ENCODE measurements at regions not wholly inside any gene's neighbourhood (a gene's known extent, or its start where the extent isn't known, plus 50 kb on each side); places are given as distances from the start of the nearest gene placed in this dataset.
A peak's percentile ranks its signal among the peaks of the same experiment; 100 is the strongest.

DNA sequence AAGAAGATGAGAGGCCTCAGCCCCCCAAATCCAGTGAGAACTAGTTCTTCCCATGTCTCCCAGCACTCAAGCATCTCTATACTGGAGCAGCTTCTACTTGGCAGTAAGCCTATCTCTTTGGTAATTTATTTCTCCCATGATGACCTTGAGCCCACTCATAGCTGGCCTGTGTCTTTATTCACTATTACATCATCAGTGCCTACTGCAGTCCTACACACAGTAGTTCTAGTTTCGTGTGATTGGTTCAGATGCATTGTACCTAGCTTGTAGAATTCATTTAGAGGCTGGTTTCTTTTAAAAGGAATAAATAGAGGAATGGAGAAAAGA lies 255.6 kb upstream of the ZFP64 start:
- TF ChIP-seq MXI1 (IDR thresholded peaks at IDR 0.05; ENCODE audit: borderline replicate concordance, low read depth, low read length) (0 out of 2 replicates have a peak, but pooled peaks have one; percentile 1), CEBPB (IDR thresholded peaks at IDR 0.05; ENCODE audit: low read depth, low read length) (0 out of 2 replicates have a peak, but pooled peaks have one; percentile 37), MAFK (IDR thresholded peaks at IDR 0.05; ENCODE audit: low read depth, low read length) (no peak)
- TF ChIP-seq, protein P1, sequence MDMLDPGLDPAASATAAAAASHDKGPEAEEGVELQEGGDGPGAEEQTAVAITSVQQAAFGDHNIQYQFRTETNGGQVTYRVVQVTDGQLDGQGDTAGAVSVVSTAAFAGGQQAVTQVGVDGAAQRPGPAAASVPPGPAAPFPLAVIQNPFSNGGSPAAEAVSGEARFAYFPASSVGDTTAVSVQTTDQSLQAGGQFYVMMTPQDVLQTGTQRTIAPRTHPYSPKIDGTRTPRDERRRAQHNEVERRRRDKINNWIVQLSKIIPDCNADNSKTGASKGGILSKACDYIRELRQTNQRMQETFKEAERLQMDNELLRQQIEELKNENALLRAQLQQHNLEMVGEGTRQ (IDR thresholded peaks at IDR 0.05; ENCODE audit: low read depth, low read length), result no peak
- no peak overlapping the region for H3K27ac ChIP-seq (ENCODE audit: insufficient read depth, low read length)
- no peak overlapping the region for H3K56ac ChIP-seq (ENCODE audit: extremely low read depth, insufficient read depth, low read length)
- H2BK20ac ChIP-seq (ENCODE audit: low read depth, low read length), result no peak overlapping the region
- no peaks in the 10 kb centered on the region for H3K36me3 ChIP-seq (ENCODE audit: control insufficient read depth, insufficient read depth, low read length)
- H3K9me1 ChIP-seq (ENCODE audit: insufficient read depth, low read length), result no peaks in the 10 kb centered on the region
- dilution Hi-C loops (cut with HindIII; ENCODE audit: low sequenced_read_pairs, unreplicated experiment), result no loop called here
- no peaks in the 10 kb centered on the region for H3K79me1 ChIP-seq (ENCODE audit: low read depth in 1 of 2, low read length in 2 of 2)
- H2AK5ac ChIP-seq (ENCODE audit: low read depth, low read length), result no peak overlapping the region
- H3K4me1 ChIP-seq (ENCODE audit: control insufficient read depth, insufficient read depth, low read length), result no peaks in the 10 kb centered on the region
- H3K9me3 ChIP-seq (ENCODE audit: control insufficient read depth, insufficient read depth, low read length), result peaks cover 3% of the 10 kb centered on the region; the same call in 1 of the 2 replicates
- intact Hi-C loops (cut with micrococcal nuclease), result no loop called here
- no peak overlapping the region for H3K14ac ChIP-seq (replicated peaks; ENCODE audit: low read depth, low read length)
- no peaks in the 10 kb centered on the region; the same call in 1 of the 2 replicates for H3K27me3 ChIP-seq (ENCODE audit: control insufficient read depth, insufficient read depth, low read length)
- no peak overlapping the region for H2BK120ac ChIP-seq (ENCODE audit: low read depth, low read length)
- in situ Hi-C loops (cut with MboI; ENCODE audit: low sequenced_read_pairs), result no loop called here
- H3K18ac ChIP-seq (ENCODE audit: low read depth, low read length), result no peak overlapping the region
- no peak overlapping the region for H3K9ac ChIP-seq (ENCODE audit: low read depth, low read length)
- no peak overlapping the region for H4K8ac ChIP-seq (ENCODE audit: low read depth in 2 of 2, low read length in 2 of 2)
- ChIA-PET POLR2A (ENCODE audit: unreplicated experiment) (no interaction called here), CTCF (no interaction called here)
- WGBS, 2 experiments (ENCODE audit: extremely low coverage in 2 of 2, insufficient read length in 1 of 2), result no CpG with 5 or more reads among the region's 1 CpG
- no TSS peak for BruUV-seq (replicated peaks)
- no peak overlapping the region for H4K5ac ChIP-seq (ENCODE audit: low read depth, low read length)
- H2BK5ac ChIP-seq (ENCODE audit: low read depth, low read length, poor library complexity, severe bottlenecking), result no peak overlapping the region
- H4K91ac ChIP-seq (ENCODE audit: insufficient read depth, low read depth, low read length), result no peak overlapping the region
- H2AK9ac ChIP-seq (replicated peaks; ENCODE audit: low read depth, low read length, poor library complexity), result no peak overlapping the region
- H2BK15ac ChIP-seq (ENCODE audit: low read depth, low read length), result no peak overlapping the region
- no peak overlapping the region for H3K4ac ChIP-seq (ENCODE audit: low read depth, low read length)
- no peak overlapping the region for H3K4me3 ChIP-seq (ENCODE audit: insufficient read depth, low read depth, low read length)
- DNase-seq (peak; percentile 13), ATAC-seq (ENCODE audit: low read depth) (0 out of 2 replicates have a peak, but pooled peaks have one; percentile 11)
- no peak overlapping the region for H3K23ac ChIP-seq (ENCODE audit: low read depth, low read length)
- no peaks in the 10 kb centered on the region for H4K20me1 ChIP-seq (ENCODE audit: insufficient read depth, low read length)
- H2AFZ ChIP-seq (replicated peaks; ENCODE audit: low read length, poor library complexity), result no peak overlapping the region
- no peak overlapping the region for H3K4me2 ChIP-seq (ENCODE audit: low read depth, low read length)

Data from IMR-90 (cell line).